Right ventricle myocardium inferior (tissue), 1 donor: ENCODE measurements at regions not wholly inside any gene's neighbourhood (a gene's known extent, or its start where the extent isn't known, plus 50 kb on each side); places are given as distances from the start of the nearest gene placed in this dataset.
"Not testable (repeated sequence)": the region's sequence is repeated elsewhere in the genome, so short reads cannot be mapped to it uniquely, and the experiment has no call there.

Experiments used
- ATAC-seq: fragments of 200-7000 bp; cut with Tn5 transposase; one replicate; pipeline ENCODE4 v1.9.1; 2020; ENCODE audit warnings: mild to moderate bottlenecking, moderate library complexity
- DNase-seq: peaks from one replicate; pipeline ENCODE4 v3.0.0; 2021; ENCODE audit errors: missing footprints
- intact Hi-C: fragments of 100-400 bp; cut with DNase I; formaldehyde crosslinking; loops from one replicate; pipeline ENCODE4 v1.11.0; 2022
- donor health status: DM: no; HTN: yes; CAD: no; lungs with severe emphysema.

- intact Hi-C loops: not testable (repeated sequence)
- ATAC-seq (peak; percentile 96), DNase-seq (peak; percentile 91)
Observed at GRCh38 chr1:149390173-149390926, 84.5 kb upstream of the NBPF19 start.

DNA sequence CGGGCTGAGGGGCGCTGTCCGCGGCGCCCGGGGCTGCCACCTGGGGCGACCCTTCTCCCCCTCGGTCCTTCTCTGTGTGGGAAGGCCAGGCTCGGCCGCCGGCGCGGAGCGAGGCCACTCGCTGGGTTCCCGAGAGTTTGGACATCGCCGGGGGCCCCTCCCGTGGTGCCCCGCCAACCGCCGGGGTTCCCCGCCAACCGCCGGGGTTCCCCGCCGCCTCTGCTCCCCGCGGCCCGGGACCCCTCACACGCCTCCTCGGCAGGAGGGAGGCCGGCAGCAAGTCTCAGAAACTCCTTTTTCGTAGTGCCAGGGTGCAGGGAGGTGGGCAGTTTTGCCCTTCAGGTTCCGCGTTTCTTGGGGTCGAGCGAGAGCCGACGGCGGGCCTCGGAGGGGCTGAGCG is 83.9 kb upstream of the NBPF19 start:
- DNase-seq, intact Hi-C loops, ATAC-seq: not testable (repeated sequence)

DNA sequence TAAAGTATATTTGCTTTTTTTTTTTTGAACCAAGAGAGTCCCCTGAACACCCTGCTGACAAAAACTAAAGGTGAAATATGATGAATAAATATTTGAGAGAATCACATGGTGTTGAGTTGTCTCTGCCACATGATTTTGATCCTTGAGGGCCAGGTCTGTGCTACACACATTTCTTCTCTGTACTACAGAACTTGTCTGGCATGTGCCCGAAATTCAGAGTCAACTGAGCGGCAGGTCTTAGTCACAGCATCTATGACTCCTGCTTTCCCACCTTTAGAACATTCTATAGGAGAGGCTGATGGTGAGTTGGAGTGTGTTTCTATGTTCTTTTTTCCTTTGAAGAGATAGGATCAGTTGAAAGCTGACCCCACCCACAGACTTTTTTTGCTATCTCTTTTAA is 79.0 kb upstream of the NBPF19 start:
- intact Hi-C loops, DNase-seq, ATAC-seq: not testable (repeated sequence)

- DNase-seq, intact Hi-C loops, ATAC-seq: not testable (repeated sequence)
Observed at GRCh38 chr1:149398527-149398926, 76.3 kb upstream of the NBPF19 start.

GRCh38 chr1:149408404-149408803 is 66.4 kb upstream of the NBPF19 start:
- DNase-seq, ATAC-seq, intact Hi-C loops: not testable (repeated sequence)

GRCh38 chr1:149415373-149415772 is 59.5 kb upstream of the NBPF19 start:
- intact Hi-C loops, DNase-seq, ATAC-seq: not testable (repeated sequence)

GRCh38 chr1:149418782-149419181 is 56.1 kb upstream of the NBPF19 start:
- intact Hi-C loops, DNase-seq, ATAC-seq: not testable (repeated sequence)

- ATAC-seq, DNase-seq, intact Hi-C loops: not testable (repeated sequence)
Observed at GRCh38 chr1:149423122-149423521, 51.7 kb upstream of the NBPF19 start.
